Subcutaneous abdominal adipose tissue (tissue), 5 donors: ENCODE measurements at regions not wholly inside any gene's neighbourhood (a gene's known extent, or its start where the extent isn't known, plus 50 kb on each side); places are given as distances from the start of the nearest gene placed in this dataset.

ENCODE experiments used
- H3K27ac ChIP-seq: one replicate; pipeline ENCODE4 v1.7.0; 2013; ENCODE audit warnings: low read depth, mild to moderate bottlenecking, inconsistent platforms, low read length, moderate library complexity
- H3K27me3 ChIP-seq, 5 donors: one replicate each; pipeline ENCODE4 v1.7.0; 2013; ENCODE audit warnings: low read length in 5 of 5, inconsistent platforms in 1 of 5; ENCODE audit not compliant: control insufficient read depth in 5 of 5, insufficient read depth in 4 of 5
- H3K36me3 ChIP-seq, 5 donors: one replicate each; pipeline ENCODE4 v1.7.0; 2013; ENCODE audit warnings: low read length in 5 of 5; ENCODE audit not compliant: control insufficient read depth in 5 of 5, insufficient read depth in 5 of 5
- H3K4me1 ChIP-seq, 5 donors: one replicate each; pipeline ENCODE4 v1.7.0; 2013; ENCODE audit warnings: low read length in 5 of 5, mild to moderate bottlenecking in 3 of 5, moderate library complexity in 1 of 5; ENCODE audit not compliant: control insufficient read depth in 5 of 5, insufficient read depth in 5 of 5
- H3K4me3 ChIP-seq, 5 donors: one replicate each; pipeline ENCODE4 v1.7.0; 2013; ENCODE audit warnings: low read length in 5 of 5, low read depth in 1 of 5
- H3K9ac ChIP-seq, 5 donors: one replicate each; pipeline ENCODE4 v1.7.0; 2013; ENCODE audit warnings: low read length in 5 of 5, mild to moderate bottlenecking in 4 of 5, moderate library complexity in 3 of 5
- H3K9me3 ChIP-seq, 5 donors: one replicate each; pipeline ENCODE4 v1.7.0; 2013; ENCODE audit warnings: low read length in 5 of 5; ENCODE audit not compliant: control insufficient read depth in 5 of 5
- donor health status: healthy.
- donor health status: healthy.
- donor health status: healthy.
- donor health status: healthy.
- donor health status: healthy.

DNA sequence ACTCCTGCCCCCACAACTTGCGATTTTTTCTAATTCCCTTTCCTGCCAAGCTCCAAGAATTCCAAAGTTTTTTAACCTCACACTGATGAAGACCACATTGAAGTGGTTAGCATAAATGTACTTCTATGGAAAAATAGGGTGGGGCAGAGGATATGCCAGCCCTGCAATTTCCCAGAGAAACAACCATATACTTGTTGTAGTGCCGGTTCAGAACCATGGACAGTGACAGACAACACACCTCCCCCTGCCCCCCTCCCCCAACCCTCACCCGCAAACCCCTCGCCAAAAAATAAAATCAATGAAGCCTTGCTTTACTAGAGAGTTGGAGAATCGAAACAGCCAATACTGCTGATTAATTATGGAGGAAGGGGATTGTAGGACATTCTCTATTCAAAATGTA, 109.5 kb upstream of the GRIK3 start:
- H3K27me3 ChIP-seq: peaks cover 0 to 9% (median 4%) of the 10 kb centered on the region in 5 donors

DNA sequence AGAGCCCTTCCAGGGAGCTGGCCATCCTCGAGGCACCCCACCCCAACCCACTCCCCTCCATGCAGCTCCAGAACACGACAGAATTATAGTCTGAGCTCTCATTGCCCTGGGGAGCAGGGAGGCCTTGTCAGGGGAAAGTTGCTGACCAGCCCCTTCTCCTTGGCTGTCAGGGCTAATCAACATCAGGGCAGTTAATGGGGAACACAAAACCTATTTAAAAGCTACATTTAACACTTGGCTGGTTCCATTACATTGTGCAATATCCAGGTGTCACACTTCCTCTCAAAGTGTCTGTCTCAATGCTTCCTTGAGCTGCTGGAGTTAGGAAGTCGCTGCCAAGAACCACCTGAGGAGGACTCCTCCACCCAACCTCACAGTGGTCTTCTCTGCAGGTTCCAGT, 111.8 kb upstream of the GRIK3 start:
- no peak overlapping the region for H3K27ac ChIP-seq
- no peaks in the 10 kb centered on the region for H3K4me1 ChIP-seq
- H3K9me3 ChIP-seq: peaks cover 0 to 7% (median 0%) of the 10 kb centered on the region in 5 donors

More for the DNA sequence above, 109.5 kb upstream of the GRIK3 start:
- Histone ChIP-seq H3K36me3 (no peaks in the 10 kb centered on the region), H3K4me1 (no peaks in the 10 kb centered on the region), H3K9me3 (peaks cover 0 to 7% (median 0%) of the 10 kb centered on the region in 5 donors), H3K4me3 (no peak overlapping the region), H3K9ac (no peak overlapping the region), H3K27ac (no peak overlapping the region)

DNA sequence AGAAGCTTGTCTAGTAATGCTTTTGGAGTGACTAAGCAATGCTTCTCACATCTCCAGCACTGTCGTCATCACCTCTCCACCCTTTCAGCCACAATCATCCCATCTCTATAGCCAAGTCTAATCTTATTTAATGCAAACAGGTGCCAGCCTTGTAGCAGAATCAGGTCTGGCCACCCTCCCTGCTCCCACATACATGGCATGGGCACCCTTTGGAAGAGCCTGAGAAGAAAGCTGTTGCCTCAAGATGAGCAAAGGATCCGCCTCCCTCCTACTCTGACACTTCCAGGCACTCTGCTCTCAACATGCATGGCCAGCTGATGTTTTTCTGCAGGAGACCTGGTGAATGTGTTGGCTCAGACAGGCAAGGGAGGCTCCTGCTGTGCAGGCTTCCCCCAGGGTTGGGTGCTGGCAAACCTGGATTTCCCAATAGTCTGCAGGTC, 113.1 kb upstream of the GRIK3 start:
- peaks cover 0 to 7% (median 0%) of the 10 kb centered on the region in 5 donors for H3K9me3 ChIP-seq
- H3K4me3 ChIP-seq: no peak overlapping the region
- H3K27me3 ChIP-seq: peaks cover 0 to 9% (median 7%) of the 10 kb centered on the region in 5 donors
- no peaks in the 10 kb centered on the region for H3K4me1 ChIP-seq
- H3K27ac ChIP-seq: no peak overlapping the region
- H3K36me3 ChIP-seq: no peaks in the 10 kb centered on the region
- no peak overlapping the region for H3K9ac ChIP-seq

More for the DNA sequence above, 111.8 kb upstream of the GRIK3 start:
- Histone ChIP-seq H3K27me3 (peaks cover 0 to 9% (median 4%) of the 10 kb centered on the region in 5 donors), H3K9ac (no peak overlapping the region), H3K36me3 (no peaks in the 10 kb centered on the region), H3K4me3 (no peak overlapping the region)

DNA sequence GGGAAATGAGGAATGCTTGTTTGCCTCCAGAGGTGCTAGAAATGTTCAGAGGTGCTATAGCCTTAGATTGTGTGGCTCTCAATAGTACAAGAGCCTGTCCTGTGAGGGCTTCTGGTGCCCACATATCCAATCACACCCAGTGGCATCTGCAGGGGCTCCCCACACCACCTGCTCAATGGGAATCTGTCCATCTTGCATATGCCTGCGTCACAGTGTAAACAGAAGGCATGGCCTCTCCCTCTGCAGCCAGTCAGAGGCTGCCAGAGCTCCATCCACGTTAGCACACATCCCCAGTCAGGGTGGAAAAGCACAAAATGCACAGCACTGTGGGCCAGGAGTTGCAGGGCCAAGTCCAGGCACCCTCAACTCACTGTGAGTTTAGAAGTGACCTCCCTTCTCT, 113.6 kb upstream of the GRIK3 start:
- Histone ChIP-seq H3K9me3 (peaks cover 0 to 7% (median 0%) of the 10 kb centered on the region in 5 donors), H3K27me3 (peaks cover 0 to 13% (median 7%) of the 10 kb centered on the region in 5 donors), H3K4me1 (no peaks in the 10 kb centered on the region), H3K36me3 (no peaks in the 10 kb centered on the region), H3K9ac (no peak overlapping the region), H3K4me3 (no peak overlapping the region), H3K27ac (no peak overlapping the region)

DNA sequence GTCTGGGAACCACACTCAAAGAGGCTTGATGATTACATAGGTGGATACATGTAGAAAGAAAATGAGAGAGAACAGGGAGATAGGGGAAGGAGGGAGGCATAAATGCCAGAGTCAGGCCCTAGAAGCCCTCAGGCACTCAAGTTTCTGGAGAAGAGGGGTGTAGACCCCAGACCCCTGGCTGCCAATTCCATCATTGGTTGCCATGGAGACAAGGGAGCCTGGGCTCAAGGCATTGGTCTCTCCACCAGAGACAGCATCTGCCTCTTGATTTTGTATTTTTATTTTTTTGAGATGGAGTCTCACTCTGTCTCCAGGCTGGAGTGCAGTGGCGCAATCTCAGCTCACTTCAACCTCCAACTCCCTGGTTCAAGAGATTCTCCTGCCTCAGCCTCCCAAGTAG, 114.3 kb upstream of the GRIK3 start:
- Histone ChIP-seq H3K4me1 (no peaks in the 10 kb centered on the region), H3K36me3 (no peaks in the 10 kb centered on the region), H3K9ac (no peak overlapping the region), H3K9me3 (peaks cover 0 to 7% (median 0%) of the 10 kb centered on the region in 5 donors), H3K27ac (no peak overlapping the region), H3K4me3 (no peak overlapping the region), H3K27me3 (peaks cover 0 to 17% (median 7%) of the 10 kb centered on the region in 5 donors)

DNA sequence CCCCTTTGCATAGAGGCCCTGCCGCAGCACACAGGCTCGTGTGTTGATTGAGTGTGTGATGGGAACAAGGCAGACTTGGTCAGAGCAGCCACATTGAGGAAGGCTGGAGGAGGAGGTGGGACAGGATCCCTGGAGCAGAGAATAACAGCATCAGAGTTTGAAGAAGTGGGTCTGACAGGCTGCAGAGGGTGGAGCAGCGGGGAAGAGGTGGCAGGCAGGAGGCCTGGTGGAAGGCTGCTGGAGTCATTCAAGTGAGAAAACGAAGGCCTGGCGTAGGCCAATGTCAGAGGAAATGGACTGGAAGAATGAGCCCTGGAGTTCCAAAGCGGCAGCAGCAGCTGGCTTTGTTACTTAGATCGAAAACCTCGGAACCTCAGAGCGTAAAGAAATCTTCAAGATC, 115.0 kb upstream of the GRIK3 start:
- Histone ChIP-seq H3K4me1 (no peaks in the 10 kb centered on the region), H3K27ac (no peak overlapping the region), H3K9me3 (peaks cover 0 to 10% (median under 1%) of the 10 kb centered on the region in 5 donors), H3K36me3 (no peaks in the 10 kb centered on the region), H3K4me3 (no peak overlapping the region), H3K9ac (no peak overlapping the region), H3K27me3 (peaks cover 0 to 17% (median 7%) of the 10 kb centered on the region in 5 donors)

DNA sequence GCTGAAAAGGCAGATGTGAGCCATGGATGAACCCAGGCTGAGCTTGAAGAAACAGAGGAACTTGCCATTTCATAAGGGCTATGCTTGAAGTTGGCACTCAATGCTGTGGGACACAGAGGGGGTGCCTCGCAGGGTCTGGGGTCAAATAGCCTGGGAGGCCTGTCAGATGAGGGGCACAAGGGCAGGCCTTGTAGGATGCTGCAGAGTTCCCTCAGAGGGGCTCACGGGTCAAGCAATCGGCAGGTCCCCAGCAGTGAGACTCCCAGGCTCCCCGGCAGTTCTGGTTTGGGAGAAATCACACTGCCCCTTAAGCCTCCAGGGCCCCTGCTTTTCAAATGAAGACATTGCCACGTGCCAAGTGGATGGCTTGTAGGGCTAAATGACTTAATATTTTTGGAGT, 116.7 kb upstream of the GRIK3 start:
- no peak overlapping the region for H3K4me3 ChIP-seq
- no peak overlapping the region for H3K9ac ChIP-seq
- H3K9me3 ChIP-seq: peaks cover 0 to 15% (median 6%) of the 10 kb centered on the region in 5 donors
- peaks cover 0 to 19% (median 4%) of the 10 kb centered on the region in 5 donors for H3K27me3 ChIP-seq
- H3K36me3 ChIP-seq: no peaks in the 10 kb centered on the region
- H3K4me1 ChIP-seq: no peaks in the 10 kb centered on the region
- no peak overlapping the region for H3K27ac ChIP-seq

DNA sequence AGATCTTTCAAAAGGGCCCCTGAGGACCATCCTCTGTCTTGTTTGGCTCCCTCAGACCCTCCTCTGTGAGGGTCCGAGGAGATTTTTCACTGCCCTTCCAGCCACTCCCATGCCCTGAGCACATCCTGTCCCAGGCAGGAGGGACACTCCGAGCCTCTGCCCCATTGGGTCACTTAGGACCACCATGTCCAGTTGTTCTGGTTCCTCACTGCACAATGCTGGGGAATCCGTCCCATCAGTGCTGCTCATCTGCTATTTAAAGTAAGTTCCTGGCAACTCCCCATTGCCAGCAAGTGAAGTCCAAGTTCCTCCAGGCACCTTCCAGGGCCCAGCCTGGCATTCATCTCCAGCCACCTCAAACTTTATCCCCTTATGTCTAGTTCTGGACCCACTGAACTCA, 117.5 kb upstream of the GRIK3 start:
- H3K27ac ChIP-seq: no peak overlapping the region
- H3K9me3 ChIP-seq: peaks cover 0 to 13% (median 6%) of the 10 kb centered on the region in 5 donors
- H3K4me1 ChIP-seq: no peaks in the 10 kb centered on the region
- H3K36me3 ChIP-seq: no peaks in the 10 kb centered on the region
- H3K27me3 ChIP-seq: peaks cover 0 to 14% (median 4%) of the 10 kb centered on the region in 5 donors
- H3K4me3 ChIP-seq: no peak overlapping the region
- no peak overlapping the region for H3K9ac ChIP-seq

DNA sequence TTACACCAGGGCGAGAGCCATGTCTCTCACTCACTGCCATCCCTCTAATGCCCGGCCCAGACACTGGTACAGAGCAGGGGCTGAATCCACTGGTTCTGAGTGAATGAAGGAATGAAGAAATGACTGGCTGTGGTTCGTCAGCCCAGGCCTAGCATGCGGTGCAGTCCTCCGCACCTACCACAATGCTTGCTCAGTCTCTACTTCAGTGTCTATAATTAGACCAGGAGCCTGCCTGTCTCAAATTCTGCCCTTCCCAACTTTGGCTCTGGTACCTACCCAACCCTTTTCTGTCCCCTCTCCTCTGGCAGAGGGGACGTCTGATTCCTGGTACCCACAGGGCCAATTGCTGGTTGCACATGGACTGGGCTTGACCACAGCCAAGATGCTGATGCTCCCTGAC, 118.2 kb upstream of the GRIK3 start:
- Histone ChIP-seq H3K4me3 (no peak overlapping the region), H3K9me3 (peaks cover 0 to 13% (median 6%) of the 10 kb centered on the region in 5 donors), H3K9ac (no peak overlapping the region), H3K4me1 (no peaks in the 10 kb centered on the region), H3K27ac (no peak overlapping the region), H3K36me3 (no peaks in the 10 kb centered on the region), H3K27me3 (peaks cover 0 to 11% (median 4%) of the 10 kb centered on the region in 5 donors)

DNA sequence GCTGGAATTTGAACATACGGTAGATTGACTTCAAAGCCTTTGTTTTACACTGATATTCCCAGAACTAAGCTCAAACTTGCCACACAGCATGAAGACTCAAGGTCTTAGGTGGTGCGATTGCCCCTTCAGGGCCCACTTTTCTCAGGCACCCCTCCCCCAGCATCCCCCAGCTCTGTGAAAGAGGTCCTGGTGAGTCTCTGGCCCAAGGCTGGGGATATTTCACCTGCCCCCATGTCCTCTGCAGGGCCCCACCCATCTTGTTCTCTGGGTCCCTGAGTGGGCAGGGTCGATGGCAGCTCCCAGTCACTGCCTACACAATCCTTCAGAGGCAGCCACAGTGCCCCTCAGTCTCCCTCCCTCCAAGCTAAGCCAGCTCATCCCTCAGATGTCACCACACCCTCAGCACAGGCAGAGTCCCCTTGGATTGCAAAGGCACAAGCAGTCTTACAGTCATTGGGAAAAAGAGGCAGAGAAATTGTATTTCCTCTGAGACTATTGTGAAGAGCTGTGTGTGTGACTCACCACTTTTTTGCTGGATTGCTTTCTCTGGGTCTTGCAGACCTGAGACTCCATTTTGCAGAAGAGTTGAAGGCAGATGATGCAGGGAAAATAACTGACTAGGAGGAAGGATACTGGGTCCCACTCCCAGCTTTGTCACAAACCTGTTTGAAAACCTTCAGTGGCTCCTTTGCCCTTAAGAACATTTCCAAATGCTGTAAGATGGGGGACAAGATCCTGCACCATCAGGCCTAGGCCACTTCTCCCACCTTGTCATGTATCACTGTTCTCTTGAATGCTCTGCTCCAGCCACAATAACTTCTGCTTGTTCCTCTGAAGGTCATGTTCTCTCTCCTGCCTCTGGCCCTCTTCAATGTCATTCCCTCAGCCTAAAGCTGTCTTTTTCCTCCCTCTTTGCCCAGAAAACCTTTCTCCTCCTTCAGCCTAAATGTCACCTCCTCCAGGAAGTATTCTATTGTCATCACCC, 119.1 kb upstream of the GRIK3 start:
- no peak overlapping the region for H3K27ac ChIP-seq

More for the DNA sequence above, 119.1 kb upstream of the GRIK3 start:
- Histone ChIP-seq H3K4me1 (no peaks in the 10 kb centered on the region), H3K9ac (no peak overlapping the region), H3K36me3 (no peaks in the 10 kb centered on the region), H3K9me3 (peaks cover 0 to 13% (median 6%) of the 10 kb centered on the region in 5 donors), H3K4me3 (no peak overlapping the region), H3K27me3 (peaks cover 0 to 14% (median 0%) of the 10 kb centered on the region in 5 donors)
